ENCODE measurements at regions not wholly inside any gene's neighbourhood (a gene's known extent, or its start where the extent isn't known, plus 50 kb on each side); places are given as distances from the start of the nearest gene placed in this dataset.

GRCh38 chr6:16871047-16871446 is 109.8 kb upstream of the ATXN1 start:
- DNase-seq (ENCODE audit: low read depth in 4 of 4, low spot score in 2 of 4) = no peak

- no peak for DNase-seq (ENCODE audit: low read depth in 4 of 4, low spot score in 2 of 4)
Observed at GRCh38 chr6:16868968-16869367, 107.7 kb upstream of the ATXN1 start.

- DNase-seq (ENCODE audit: low read depth in 4 of 4, low spot score in 2 of 4) = no peak
Observed at GRCh38 chr6:16857969-16858592, 96.8 kb upstream of the ATXN1 start.

GRCh38 chr6:16855460-16855859 is 94.2 kb upstream of the ATXN1 start:
- no peak for DNase-seq (ENCODE audit: low read depth in 4 of 4, low spot score in 2 of 4)

GRCh38 chr6:16854986-16855385 is 93.7 kb upstream of the ATXN1 start:
- no peak for DNase-seq (ENCODE audit: low read depth in 4 of 4, low spot score in 2 of 4)

- DNase-seq (ENCODE audit: low read depth in 4 of 4, low spot score in 2 of 4) = no peak
Observed at GRCh38 chr6:16852671-16853070, 91.4 kb upstream of the ATXN1 start.

GRCh38 chr6:16851758-16852157 is 90.5 kb upstream of the ATXN1 start:
- DNase-seq (ENCODE audit: low read depth in 4 of 4, low spot score in 2 of 4) = no peak

GRCh38 chr6:16851044-16851540 is 89.8 kb upstream of the ATXN1 start:
- no peak for DNase-seq (ENCODE audit: low read depth in 4 of 4, low spot score in 2 of 4)

- DNase-seq (ENCODE audit: low read depth in 4 of 4, low spot score in 2 of 4) = no peak
Observed at GRCh38 chr6:16850681-16851026, 89.4 kb upstream of the ATXN1 start.

GRCh38 chr6:16849988-16850680 is 88.9 kb upstream of the ATXN1 start:
- no peak for DNase-seq (ENCODE audit: low read depth in 4 of 4, low spot score in 2 of 4)

- DNase-seq (ENCODE audit: low read depth in 4 of 4, low spot score in 2 of 4) = no peak
Observed at GRCh38 chr6:16849280-16849987, 88.2 kb upstream of the ATXN1 start.

GRCh38 chr6:16846399-16846778 is 85.1 kb upstream of the ATXN1 start:
- no peak for DNase-seq (ENCODE audit: low read depth in 4 of 4, low spot score in 2 of 4)

GRCh38 chr6:16844183-16844582 is 82.9 kb upstream of the ATXN1 start:
- no peak for DNase-seq (ENCODE audit: low read depth in 4 of 4, low spot score in 2 of 4)

GRCh38 chr6:16842676-16843075 is 81.4 kb upstream of the ATXN1 start:
- no peak for DNase-seq (ENCODE audit: low read depth in 4 of 4, low spot score in 2 of 4)

GRCh38 chr6:16841241-16841640 is 80.0 kb upstream of the ATXN1 start:
- DNase-seq (ENCODE audit: low read depth in 4 of 4, low spot score in 2 of 4) = no peak

- DNase-seq (ENCODE audit: low read depth in 4 of 4, low spot score in 2 of 4) = no peak
Observed at GRCh38 chr6:16840725-16841124, 79.5 kb upstream of the ATXN1 start.

- DNase-seq (ENCODE audit: low read depth in 4 of 4, low spot score in 2 of 4) = no peak
Observed at GRCh38 chr6:16840291-16840690, 79.0 kb upstream of the ATXN1 start.

- DNase-seq (ENCODE audit: low read depth in 4 of 4, low spot score in 2 of 4) = no peak
Observed at GRCh38 chr6:16839631-16840179, 78.4 kb upstream of the ATXN1 start.

GRCh38 chr6:16837217-16837972 is 76.1 kb upstream of the ATXN1 start:
- no peak for DNase-seq (ENCODE audit: low read depth in 4 of 4, low spot score in 2 of 4)

GRCh38 chr6:16836144-16836981 is 75.1 kb upstream of the ATXN1 start:
- no peak for DNase-seq (ENCODE audit: low read depth in 4 of 4, low spot score in 2 of 4)
